H1 (cell line): ENCODE measurements at regions not wholly inside any gene's neighbourhood (a gene's known extent, or its start where the extent isn't known, plus 50 kb on each side); places are given as distances from the start of the nearest gene placed in this dataset.

ENCODE experiments used
- CTCF ChIA-PET: fragments of 300-600 bp; sonication (Branson Sonifier 250); formaldehyde crosslinking; loops from one replicate; lab custom pipeline; 2021; ENCODE audit not compliant: partially characterized antibody; lab: Charles Lee
- POLR2A ChIA-PET: fragments of 300-600 bp; sonication (Branson Sonifier 250); formaldehyde crosslinking; loops from one replicate; lab custom pipeline; 2021; ENCODE audit warnings: inconsistent platforms; ENCODE audit not compliant: partially characterized antibody; lab: Charles Lee
- DNase-seq, 2 experiments: peaks; one replicate each; pipeline versions ENCODE4 v3.0.0 to v3.0.0-alpha.2; 2010 to 2022; ENCODE audit warnings: low spot score in 2 of 2, low read depth in 1 of 2, mixed read lengths in 1 of 2
- FAIRE-seq: peaks from 2 replicates; lab custom pipeline; 2011; peaks lifted over from hg19 to GRCh38; lab: Jason Lieb, UNC
- H2AFZ ChIP-seq: 2 replicates; pipeline ENCODE4 v1.8.1; 2012; ENCODE audit warnings: low read length, inconsistent platforms
- H2AK5ac ChIP-seq: 2 replicates; pipeline ENCODE4 v1.6.1; 2013; ENCODE audit warnings: low read depth, low read length
- H2BK120ac ChIP-seq: replicated peaks from 2 replicates; pipeline ENCODE3; 2013; ENCODE audit warnings: low read depth, low read length, inconsistent platforms
- H2BK12ac ChIP-seq: 2 replicates; pipeline ENCODE4 v1.6.1; 2013; ENCODE audit warnings: low read depth, low read length
- H2BK15ac ChIP-seq: 2 replicates; pipeline ENCODE4 v1.6.1; 2013; ENCODE audit warnings: low read length
- H2BK20ac ChIP-seq: 2 replicates; pipeline ENCODE4 v1.6.1; 2013; ENCODE audit warnings: low read length
- H2BK5ac ChIP-seq: 2 replicates; pipeline ENCODE4 v1.6.1; 2013; ENCODE audit warnings: low read depth, low read length
- H3K14ac ChIP-seq: 2 replicates; pipeline ENCODE4 v1.6.1; 2013; ENCODE audit warnings: inconsistent platforms; ENCODE audit not compliant: insufficient read length
- H3K18ac ChIP-seq: 2 replicates; pipeline ENCODE4 v1.6.1; 2013; ENCODE audit warnings: low read length; ENCODE audit errors: extremely low read depth
- H3K23ac ChIP-seq: 2 replicates; pipeline ENCODE4 v1.6.1; 2013; ENCODE audit warnings: inconsistent platforms; ENCODE audit not compliant: insufficient read length
- H3K23me2 ChIP-seq: 2 replicates; pipeline ENCODE4 v1.6.1; 2013; ENCODE audit warnings: low read depth, low read length
- H3K27ac ChIP-seq: 2 replicates; pipeline ENCODE4 v1.6.1; 2011; ENCODE audit warnings: low read depth, low read length, inconsistent platforms
- H3K27me3 ChIP-seq, 4 experiments: replicated peaks in 1 of 4; 1 replicate in 1 of 4; 2 replicates in 3 of 4; pipeline versions ENCODE4 v1.6.1 to v1.8.1; 2011 to 2013; ENCODE audit warnings: low read length in 3 of 4, mild to moderate bottlenecking in 3 of 4, inconsistent platforms in 2 of 4, mixed read lengths in 2 of 4, moderate library complexity in 1 of 4; ENCODE audit not compliant: control insufficient read depth in 3 of 4, insufficient read depth in 3 of 4; ENCODE audit errors: extremely low read depth in 1 of 4
- H3K36me3 ChIP-seq, 4 experiments: 2 replicates each; pipeline versions ENCODE4 v1.6.1 to v1.8.1; 2011 to 2013; ENCODE audit warnings: mild to moderate bottlenecking in 4 of 4, low read length in 3 of 4, moderate library complexity in 2 of 4, control low read depth in 1 of 4, inconsistent platforms in 1 of 4; ENCODE audit not compliant: insufficient read depth in 4 of 4, control insufficient read depth in 2 of 4
- H3K4ac ChIP-seq: replicated peaks from 2 replicates; pipeline ENCODE3; 2013; ENCODE audit warnings: low read length, low read depth, mixed read lengths, inconsistent platforms; ENCODE audit not compliant: insufficient read length
- H3K4me1 ChIP-seq, 4 experiments: replicated peaks in 1 of 4; 1 replicate in 1 of 4; 2 replicates in 3 of 4; pipeline versions ENCODE4 v1.6.1 to v1.8.1; 2011 to 2013; ENCODE audit warnings: low read length in 3 of 4, inconsistent platforms in 2 of 4, mixed read lengths in 1 of 4; ENCODE audit not compliant: insufficient read depth in 4 of 4, control insufficient read depth in 3 of 4
- H3K4me2 ChIP-seq, 2 experiments: 2 replicates each; pipeline versions ENCODE4 v1.6.1 to v1.8.1; 2011 to 2013; ENCODE audit warnings: low read depth in 2 of 2, low read length in 2 of 2, control low read depth in 1 of 2, inconsistent platforms in 1 of 2, mild to moderate bottlenecking in 1 of 2; ENCODE audit not compliant: insufficient read depth in 1 of 2
- H3K4me3 ChIP-seq, 4 experiments: fragments of 200-600, 300-600 bp in 1 of 4; sonication (generic), shearing (Covaris generic), sonication (Bioruptor Twin) in 1 of 4; 2 replicates each; pipeline versions ENCODE4 v1.5.1 to v1.8.1; 2011 to 2016; ENCODE audit warnings: low read length in 4 of 4, low read depth in 3 of 4, control low read depth in 2 of 4, inconsistent platforms in 2 of 4, mild to moderate bottlenecking in 2 of 4, mixed read lengths in 1 of 4, moderate library complexity in 1 of 4; ENCODE audit not compliant: insufficient read depth in 2 of 4; ENCODE audit errors: extremely low read depth in 1 of 4
- H3K56ac ChIP-seq: replicated peaks from 2 replicates; pipeline ENCODE3; 2013; ENCODE audit warnings: low read depth, mild to moderate bottlenecking, mixed read lengths, low read length, inconsistent platforms; ENCODE audit not compliant: insufficient read length
- H3K79me1 ChIP-seq: 2 replicates; pipeline ENCODE4 v1.6.1; 2013; ENCODE audit warnings: low read depth, low read length, control low read depth
- H3K79me2 ChIP-seq, 2 experiments: 2 replicates each; pipeline versions ENCODE4 v1.6.1 to v1.8.1; 2012 to 2013; ENCODE audit warnings: low read length in 2 of 2, mild to moderate bottlenecking in 2 of 2, inconsistent platforms in 1 of 2; ENCODE audit not compliant: insufficient read depth in 2 of 2, control insufficient read depth in 1 of 2
- H3K9ac ChIP-seq, 4 experiments: replicated peaks in 1 of 4; 1 replicate in 1 of 4; 2 replicates in 3 of 4; pipeline versions ENCODE4 v1.6.1 to v1.8.1; 2011 to 2013; ENCODE audit warnings: low read depth in 3 of 4, low read length in 3 of 4, control low read depth in 2 of 4, mild to moderate bottlenecking in 2 of 4, moderate library complexity in 2 of 4, inconsistent platforms in 1 of 4; ENCODE audit errors: extremely low read depth in 1 of 4
- H3K9me3 ChIP-seq, 2 experiments: 2 replicates each; pipeline versions ENCODE4 v1.6.1 to v1.8.1; 2012 to 2013; ENCODE audit warnings: mild to moderate bottlenecking in 2 of 2, moderate library complexity in 2 of 2, control low read depth in 1 of 2, inconsistent platforms in 1 of 2, low read depth in 1 of 2, low read length in 1 of 2, mixed read lengths in 1 of 2; ENCODE audit not compliant: insufficient read depth in 2 of 2
- H4K20me1 ChIP-seq, 2 experiments: replicated peaks in 1 of 2; 2 replicates each; pipeline versions ENCODE3 to v1.8.1; 2011 to 2013; ENCODE audit warnings: inconsistent platforms in 2 of 2, low read length in 2 of 2, mild to moderate bottlenecking in 1 of 2; ENCODE audit not compliant: insufficient read depth in 2 of 2, control insufficient read depth in 1 of 2
- H4K5ac ChIP-seq: 2 replicates; pipeline ENCODE4 v1.6.1; 2013; ENCODE audit warnings: low read length, low read depth, mixed read lengths, inconsistent platforms; ENCODE audit not compliant: insufficient read length
- H4K8ac ChIP-seq: 2 replicates; pipeline ENCODE4 v1.8.0; 2013; ENCODE audit warnings: mild to moderate bottlenecking, moderate library complexity, low read length, inconsistent platforms; ENCODE audit not compliant: insufficient read depth; ENCODE audit errors: extremely low read depth
- H4K91ac ChIP-seq: replicated peaks from 2 replicates; pipeline ENCODE3; 2013; ENCODE audit warnings: low read length, mixed read lengths, inconsistent platforms; ENCODE audit not compliant: insufficient read length
- BRCA1 ChIP-seq: IDR thresholded peaks from 2 replicates; pipeline ENCODE4 v1.6.1; 2012; ENCODE audit warnings: low read depth, low read length, improper control_type of control experiment
- CBX8 ChIP-seq: fragments of 300-800, 300-1000 bp; sonication (generic); IDR thresholded peaks from 2 replicates; pipeline ENCODE4 v1.7.1; 2016; ENCODE audit warnings: low read depth, low read length, borderline replicate concordance
- CHD1 ChIP-seq: IDR thresholded peaks from 2 replicates; pipeline ENCODE4 v1.6.1; 2012; ENCODE audit warnings: low read depth, low read length, improper control_type of control experiment
- CREB1 ChIP-seq: IDR thresholded peaks from 2 replicates; pipeline ENCODE4 v1.6.1; 2012; ENCODE audit warnings: inconsistent platforms
- CTCF ChIP-seq, 3 experiments: IDR thresholded peaks; 1 replicate in 2 of 3; 2 replicates in 1 of 3; pipeline versions ENCODE4 v1.5.1 to v1.6.1; 2011; ENCODE audit warnings: low read length in 3 of 3, mild to moderate bottlenecking in 3 of 3, inconsistent platforms in 2 of 3, low read depth in 1 of 3, moderate library complexity in 1 of 3; ENCODE audit not compliant: insufficient read depth in 1 of 3; ENCODE audit errors: control extremely low read depth in 1 of 3
- JUN ChIP-seq: IDR thresholded peaks from 2 replicates; pipeline ENCODE4 v1.6.1; 2011; ENCODE audit warnings: low read depth, mild to moderate bottlenecking, improper control_type of control experiment, low read length
- KDM1A ChIP-seq: fragments of 200-600, 300-600 bp; sonication (generic); IDR thresholded peaks from 2 replicates; pipeline ENCODE4 v1.7.1; 2016; ENCODE audit warnings: mild to moderate bottlenecking, low read length, borderline replicate concordance
- PHF8 ChIP-seq: fragments of 200-600 bp; sonication (generic); conservative IDR thresholded peaks from 2 replicates; pipeline ENCODE4 v1.7.1; 2012; ENCODE audit warnings: low read depth, mild to moderate bottlenecking, inconsistent platforms, low read length, moderate library complexity
- POLR2AphosphoS5 ChIP-seq: IDR thresholded peaks from 2 replicates; pipeline ENCODE4 v1.6.1; 2011; ENCODE audit warnings: low read depth, low read length
- RXRA ChIP-seq: IDR thresholded peaks from 2 replicates; pipeline ENCODE4 v1.6.1; 2011; ENCODE audit warnings: low read depth, mild to moderate bottlenecking, low read length, moderate library complexity; ENCODE audit not compliant: insufficient read depth
- SIX5 ChIP-seq: IDR thresholded peaks from 2 replicates; pipeline ENCODE4 v1.6.1; 2011; ENCODE audit warnings: mild to moderate bottlenecking, low read depth, low read length
- ZNF274 ChIP-seq: IDR thresholded peaks from 2 replicates; pipeline ENCODE4 v1.7.0; 2012; ENCODE audit warnings: low read length, borderline replicate concordance; ENCODE audit errors: extremely low read depth
- WGBS, 2 experiments: shearing (Covaris generic) in 1 of 2; methylation state at CpG; one replicate each; pipeline versions ENCODE4 v1.1.6 to v1.1.7; 2013 to 2015; ENCODE audit warnings: low lambda C conversion rate in 2 of 2, mixed read lengths in 2 of 2, inconsistent platforms in 1 of 2, low coverage in 1 of 2, missing lambda C conversion rate in 1 of 2; ENCODE audit not compliant: insufficient replicate concordance in 2 of 2, insufficient coverage in 1 of 2, insufficient read length in 1 of 2; ENCODE audit errors: extremely low coverage in 1 of 2, missing lambda C conversion rate in 1 of 2; 5-methylcytosine and 5-hydroxymethylcytosine counted together

GRCh38 chr12:22744197-22744596, 119.2 kb downstream of the ETNK1 start:
- Histone ChIP-seq H3K18ac (no peak overlapping the region), H4K91ac (no peak overlapping the region), H3K4me3 (no peak overlapping the region), H3K27ac (no peak overlapping the region), H3K56ac (no peak overlapping the region), H3K4ac (no peak overlapping the region), H3K23ac (no peak overlapping the region), H3K79me2 (no peaks in the 10 kb centered on the region), H2BK15ac (no peak overlapping the region), H2BK5ac (no peak overlapping the region), H3K4me2 (no peak overlapping the region), H2BK20ac (no peak overlapping the region), H3K36me3 (no peaks in the 10 kb centered on the region)
- POLR2A ChIA-PET, result no interaction called here
- no peak for FAIRE-seq
- no peak for TF ChIP-seq CBX8
- TF ChIP-seq CTCF (IDR thresholded peaks at IDR 0.05; ENCODE audit: control extremely low read depth in 1 of 3, insufficient read depth in 1 of 3, low read depth in 1 of 3, low read length in 3 of 3), result no peak
- no peak for TF ChIP-seq KDM1A
- no peak for TF ChIP-seq PHF8
- no peak for TF ChIP-seq SIX5
- no peak for TF ChIP-seq JUN
- no peak for TF ChIP-seq BRCA1
- TF ChIP-seq POLR2AphosphoS5, result no peak
- TF ChIP-seq CREB1, result no peak
- no peak for TF ChIP-seq ZNF274
- TF ChIP-seq RXRA, result no peak
- TF ChIP-seq CHD1, result no peak
- TF ChIP-seq, all 59 proteins: peak for 0
- H3K23me2 ChIP-seq, result no peaks in the 10 kb centered on the region
- H3K4me1 ChIP-seq, result no peaks in the 10 kb centered on the region
- H2BK120ac ChIP-seq, result no peak overlapping the region
- no peak overlapping the region for H3K9ac ChIP-seq
- H4K8ac ChIP-seq, result no peak overlapping the region
- no peak for DNase-seq
- CTCF ChIA-PET, result no interaction called here
- H2BK12ac ChIP-seq, result no peak overlapping the region
- H4K20me1 ChIP-seq, result no peaks in the 10 kb centered on the region
- H2AK5ac ChIP-seq, result no peak overlapping the region
- no peaks in the 10 kb centered on the region for H3K27me3 ChIP-seq
- 82% methylated on average over 1 of the region's 1 CpG; no CpG with 5 or more reads in 1 of the 2 experiments for WGBS, 2 experiments
- no peak overlapping the region for H2AFZ ChIP-seq
- H3K79me1 ChIP-seq, result no peaks in the 10 kb centered on the region
- no peak overlapping the region for H3K14ac ChIP-seq
- no peak overlapping the region for H4K5ac ChIP-seq
- no peaks in the 10 kb centered on the region for H3K9me3 ChIP-seq
